Amygdala (tissue), 56 donors: ENCODE measurements at regions not wholly inside any gene's neighbourhood (a gene's known extent, or its start where the extent isn't known, plus 50 kb on each side); places are given as distances from the start of the nearest gene placed in this dataset.
"Not testable (repeated sequence)": the region's sequence is repeated elsewhere in the genome, so short reads cannot be mapped to it uniquely, and the experiment has no call there.

Source experiments
- DNase-seq, 56 donors: peaks; one replicate each; lab custom pipeline; 2025; lab: John Stamatoyannopoulos, UW

- no peak for DNase-seq
Measured at GRCh38 chr5:25255128-25255527, 610.4 kb upstream of the CDH10 start.

GRCh38 chr5:25241981-25242380 is 597.2 kb upstream of the CDH10 start:
- DNase-seq = no peak

- DNase-seq = not testable (repeated sequence)
Measured at GRCh38 chr5:25238720-25239119, 593.9 kb upstream of the CDH10 start.

GRCh38 chr5:25224316-25224982 is 579.7 kb upstream of the CDH10 start:
- no peak for DNase-seq

- not testable (repeated sequence) for DNase-seq
Measured at GRCh38 chr5:25199902-25200301, 555.1 kb upstream of the CDH10 start.

- no peak for DNase-seq
Measured at GRCh38 chr5:25190521-25191000, 545.8 kb upstream of the CDH10 start.

GRCh38 chr5:25181249-25181648 is 536.5 kb upstream of the CDH10 start:
- DNase-seq = no peak

- not testable (repeated sequence) for DNase-seq
Measured at GRCh38 chr5:25162616-25163015, 517.8 kb upstream of the CDH10 start.

GRCh38 chr5:25160891-25161290 is 516.1 kb upstream of the CDH10 start:
- DNase-seq = no peak

GRCh38 chr5:25150819-25151218 is 506.0 kb upstream of the CDH10 start:
- DNase-seq = no peak

- no peak for DNase-seq
Measured at GRCh38 chr5:25128606-25129005, 483.8 kb upstream of the CDH10 start.

GRCh38 chr5:25119650-25120049 is 474.9 kb upstream of the CDH10 start:
- DNase-seq = no peak

GRCh38 chr5:25107853-25108252 is 463.1 kb upstream of the CDH10 start:
- no peak for DNase-seq

- DNase-seq = no peak
Measured at GRCh38 chr5:25099538-25099937, 454.8 kb upstream of the CDH10 start.

- DNase-seq = no peak
Measured at GRCh38 chr5:25095261-25095660, 450.5 kb upstream of the CDH10 start.

GRCh38 chr5:25094219-25094618 is 449.4 kb upstream of the CDH10 start:
- no peak for DNase-seq

- DNase-seq = no peak
Measured at GRCh38 chr5:25091921-25092320, 447.1 kb upstream of the CDH10 start.

- no peak for DNase-seq
Measured at GRCh38 chr5:25090854-25091253, 446.1 kb upstream of the CDH10 start.

GRCh38 chr5:25090275-25090674 is 445.5 kb upstream of the CDH10 start:
- DNase-seq = no peak

- DNase-seq = not testable (repeated sequence)
Measured at GRCh38 chr5:25088689-25089088, 443.9 kb upstream of the CDH10 start.

GRCh38 chr5:25083261-25083660 is 438.5 kb upstream of the CDH10 start:
- DNase-seq = not testable (repeated sequence)

- DNase-seq = no peak
Measured at GRCh38 chr5:25066239-25066638, 421.5 kb upstream of the CDH10 start.

GRCh38 chr5:25064306-25064705 is 419.5 kb upstream of the CDH10 start:
- DNase-seq = no peak
